Calu3 (cell line): ENCODE measurements at regions not wholly inside any gene's neighbourhood (a gene's known extent, or its start where the extent isn't known, plus 50 kb on each side); places are given as distances from the start of the nearest gene placed in this dataset.

Experiments
- BruUV-seq: library from RNA; stranded (reverse); fragments of 400-500 nt; replicated peaks from 2 replicates; lab custom pipeline; 2021; lab: Mats Ljungman, UMichigan
- CTCF ChIA-PET: fragments of 300-600 bp; sonication (Branson Sonifier 250); formaldehyde crosslinking; loops from one replicate; lab custom pipeline; 2022; ENCODE audit warnings: antibody characterized with exemption; lab: Charles Lee
- DNase-seq: peaks from one replicate; pipeline ENCODE4 v3.0.0; 2022
- H3K27ac Mint-ChIP-seq: one replicate; pipeline ENCODE4 v1.8.0; 2022; ENCODE audit warnings: mixed read lengths; ENCODE audit not compliant: unreplicated experiment
- H3K27me3 Mint-ChIP-seq: one replicate; pipeline ENCODE4 v1.8.0; 2022; ENCODE audit warnings: mixed read lengths; ENCODE audit not compliant: unreplicated experiment
- H3K36me3 Mint-ChIP-seq: one replicate; pipeline ENCODE4 v1.8.0; 2022; ENCODE audit warnings: mild to moderate bottlenecking, moderate library complexity, mixed read lengths; ENCODE audit not compliant: insufficient read depth, unreplicated experiment
- H3K4me1 Mint-ChIP-seq: one replicate; pipeline ENCODE4 v1.8.0; 2022; ENCODE audit warnings: mild to moderate bottlenecking, low read depth, mixed read lengths; ENCODE audit not compliant: unreplicated experiment
- H3K4me3 Mint-ChIP-seq: one replicate; pipeline ENCODE4 v1.8.0; 2022; ENCODE audit warnings: mild to moderate bottlenecking, low read depth, moderate library complexity, mixed read lengths; ENCODE audit not compliant: unreplicated experiment
- H3K9me3 Mint-ChIP-seq: one replicate; pipeline ENCODE4 v1.8.0; 2022; ENCODE audit warnings: low read depth, mixed read lengths; ENCODE audit not compliant: unreplicated experiment
- CTCF ChIP-seq: fragments of 200-600 bp; IDR thresholded peaks from one replicate; pipeline ENCODE4 v1.8.0; 2022; ENCODE audit warnings: antibody characterized with exemption; ENCODE audit not compliant: unreplicated experiment
- intact Hi-C: fragments of 100-400 bp; cut with micrococcal nuclease; formaldehyde crosslinking; loops from one replicate; pipeline ENCODE4 v1.10.0; 2022; ENCODE audit not compliant: unreplicated experiment

- no peak for DNase-seq
- Mint-ChIP-seq H3K27ac (no peak overlapping the region), H3K27me3 (no peaks in the 10 kb centered on the region), H3K4me1 (no peaks in the 10 kb centered on the region), H3K4me3 (no peak overlapping the region), H3K9me3 (no peaks in the 10 kb centered on the region), H3K36me3 (no peaks in the 10 kb centered on the region)
- no peak for TF ChIP-seq CTCF
- no TSS peak for BruUV-seq
- intact Hi-C loops: no loop called here
- CTCF ChIA-PET: no interaction called here
These were observed 303.7 kb downstream of the CDH19 start for GRCh38 chr18:66300141-66300540.

- H3K27me3 Mint-ChIP-seq: no peaks in the 10 kb centered on the region
- BruUV-seq: no TSS peak
- no peak overlapping the region for H3K4me3 Mint-ChIP-seq
- no peak overlapping the region for H3K27ac Mint-ChIP-seq
- H3K36me3 Mint-ChIP-seq: no peaks in the 10 kb centered on the region
- H3K4me1 Mint-ChIP-seq: no peaks in the 10 kb centered on the region
- no peak for DNase-seq
- CTCF ChIA-PET: no interaction called here
- no peaks in the 10 kb centered on the region for H3K9me3 Mint-ChIP-seq
- intact Hi-C loops: no loop called here
- no peak for TF ChIP-seq CTCF
These were observed 323.4 kb downstream of the CDH19 start for GRCh38 chr18:66280470-66280869.

- Mint-ChIP-seq H3K4me1 (no peaks in the 10 kb centered on the region), H3K27ac (no peak overlapping the region), H3K4me3 (no peak overlapping the region), H3K36me3 (no peaks in the 10 kb centered on the region), H3K9me3 (peaks cover 6% of the 10 kb centered on the region), H3K27me3 (no peaks in the 10 kb centered on the region)
- BruUV-seq: no TSS peak
- no peak for TF ChIP-seq CTCF
- CTCF ChIA-PET: no interaction called here
- no peak for DNase-seq
- intact Hi-C loops: no loop called here
These were observed 331.9 kb downstream of the CDH19 start for GRCh38 chr18:66271962-66272361.

- intact Hi-C loops: no loop called here
- no peaks in the 10 kb centered on the region for H3K27me3 Mint-ChIP-seq
- no peak for DNase-seq
- CTCF ChIA-PET: no interaction called here
- H3K27ac Mint-ChIP-seq: no peak overlapping the region
- BruUV-seq: no TSS peak
- TF ChIP-seq CTCF: no peak
- no peaks in the 10 kb centered on the region for H3K36me3 Mint-ChIP-seq
- peaks cover 3% of the 10 kb centered on the region for H3K9me3 Mint-ChIP-seq
- no peaks in the 10 kb centered on the region for H3K4me1 Mint-ChIP-seq
- no peak overlapping the region for H3K4me3 Mint-ChIP-seq
These were observed 339.8 kb downstream of the CDH19 start for GRCh38 chr18:66264130-66264529.
